HEK293 (cell line): ENCODE measurements at regions not wholly inside any gene's neighbourhood (a gene's known extent, or its start where the extent isn't known, plus 50 kb on each side); places are given as distances from the start of the nearest gene placed in this dataset.

Source experiments
- CTCF ChIP-seq: fragments of 450-650 bp; formaldehyde crosslinking; IDR thresholded peaks from 2 replicates; pipeline ENCODE4 v1.5.1; 2016; ENCODE audit warnings: missing biosample characterization, missing genetic modification characterization
- PRDM1 ChIP-seq: fragments of 450-650 bp; formaldehyde crosslinking; IDR thresholded peaks from 2 replicates; pipeline ENCODE4; 2016; ENCODE audit warnings: missing biosample characterization, missing genetic modification characterization
- TSHZ1 ChIP-seq: fragments of 450-650 bp; formaldehyde crosslinking; IDR thresholded peaks from 2 replicates; pipeline ENCODE4 v1.5.1; 2016; ENCODE audit warnings: missing biosample characterization, missing genetic modification characterization, borderline replicate concordance
- ZNF121 ChIP-seq: fragments of 450-650 bp; formaldehyde crosslinking; IDR thresholded peaks from 2 replicates; pipeline ENCODE4 v1.5.1; 2016; ENCODE audit warnings: missing biosample characterization, missing genetic modification characterization
- ZNF280D ChIP-seq: fragments of 450-650 bp; formaldehyde crosslinking; IDR thresholded peaks from 2 replicates; pipeline ENCODE4 v1.5.1; 2016; ENCODE audit warnings: missing biosample characterization, missing genetic modification characterization
- ZNF843 ChIP-seq: fragments of 450-650 bp; formaldehyde crosslinking; IDR thresholded peaks from 2 replicates; pipeline ENCODE4 v1.5.1; 2016; ENCODE audit warnings: missing biosample characterization, missing genetic modification characterization
- TF ChIP-seq, protein P1 (sequence below): fragments of 450-650 bp; formaldehyde crosslinking; IDR thresholded peaks from 2 replicates; pipeline ENCODE4 v1.5.1; 2016; ENCODE audit warnings: missing biosample characterization, missing genetic modification characterization
- TF ChIP-seq, protein P2 (sequence below): fragments of 450-650 bp; formaldehyde crosslinking; IDR thresholded peaks from 2 replicates; pipeline ENCODE4 v1.5.1; 2016; ENCODE audit warnings: missing biosample characterization, missing genetic modification characterization

DNA sequence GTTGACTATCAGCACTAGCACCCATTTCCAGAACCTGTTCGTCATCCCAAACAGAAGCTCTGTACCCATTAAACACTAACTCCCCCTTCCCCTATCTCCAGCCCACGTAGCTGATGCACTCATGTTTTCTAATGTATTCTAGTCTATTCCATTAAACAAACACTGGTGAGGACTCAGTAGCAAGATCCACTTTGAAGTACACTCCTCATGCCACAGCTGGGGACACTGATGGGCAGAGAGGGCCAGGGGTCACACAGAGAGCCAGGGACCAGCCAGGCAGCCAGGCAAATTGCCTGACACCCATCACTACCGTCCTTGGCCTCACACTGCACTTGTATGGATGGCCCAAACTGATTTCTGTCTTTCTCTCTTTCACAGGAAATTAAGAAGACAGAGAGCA is 269.9 kb upstream of the DIO3 start:
- TF ChIP-seq, protein P1, sequence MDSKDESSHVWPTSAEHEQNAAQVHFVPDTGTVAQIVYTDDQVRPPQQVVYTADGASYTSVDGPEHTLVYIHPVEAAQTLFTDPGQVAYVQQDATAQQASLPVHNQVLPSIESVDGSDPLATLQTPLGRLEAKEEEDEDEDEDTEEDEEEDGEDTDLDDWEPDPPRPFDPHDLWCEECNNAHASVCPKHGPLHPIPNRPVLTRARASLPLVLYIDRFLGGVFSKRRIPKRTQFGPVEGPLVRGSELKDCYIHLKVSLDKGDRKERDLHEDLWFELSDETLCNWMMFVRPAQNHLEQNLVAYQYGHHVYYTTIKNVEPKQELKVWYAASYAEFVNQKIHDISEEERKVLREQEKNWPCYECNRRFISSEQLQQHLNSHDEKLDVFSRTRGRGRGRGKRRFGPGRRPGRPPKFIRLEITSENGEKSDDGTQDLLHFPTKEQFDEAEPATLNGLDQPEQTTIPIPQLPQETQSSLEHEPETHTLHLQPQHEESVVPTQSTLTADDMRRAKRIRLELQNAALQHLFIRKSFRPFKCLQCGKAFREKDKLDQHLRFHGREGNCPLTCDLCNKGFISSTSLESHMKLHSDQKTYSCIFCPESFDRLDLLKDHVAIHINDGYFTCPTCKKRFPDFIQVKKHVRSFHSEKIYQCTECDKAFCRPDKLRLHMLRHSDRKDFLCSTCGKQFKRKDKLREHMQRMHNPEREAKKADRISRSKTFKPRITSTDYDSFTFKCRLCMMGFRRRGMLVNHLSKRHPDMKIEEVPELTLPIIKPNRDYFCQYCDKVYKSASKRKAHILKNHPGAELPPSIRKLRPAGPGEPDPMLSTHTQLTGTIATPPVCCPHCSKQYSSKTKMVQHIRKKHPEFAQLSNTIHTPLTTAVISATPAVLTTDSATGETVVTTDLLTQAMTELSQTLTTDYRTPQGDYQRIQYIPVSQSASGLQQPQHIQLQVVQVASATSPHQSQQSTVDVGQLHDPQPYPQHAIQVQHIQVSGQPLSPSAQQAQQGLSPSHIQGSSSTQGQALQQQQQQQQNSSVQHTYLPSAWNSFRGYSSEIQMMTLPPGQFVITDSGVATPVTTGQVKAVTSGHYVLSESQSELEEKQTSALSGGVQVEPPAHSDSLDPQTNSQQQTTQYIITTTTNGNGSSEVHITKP (tag by site-specific recombination) = no peak
- TF ChIP-seq CTCF (no peak), ZNF843 (tag by site-specific recombination) (no peak), TSHZ1 (tag by site-specific recombination) (no peak), ZNF121 (tag by site-specific recombination) (no peak), ZNF280D (tag by site-specific recombination) (no peak), PRDM1 (tag by site-specific recombination) (no peak)
- TF ChIP-seq, protein P2, sequence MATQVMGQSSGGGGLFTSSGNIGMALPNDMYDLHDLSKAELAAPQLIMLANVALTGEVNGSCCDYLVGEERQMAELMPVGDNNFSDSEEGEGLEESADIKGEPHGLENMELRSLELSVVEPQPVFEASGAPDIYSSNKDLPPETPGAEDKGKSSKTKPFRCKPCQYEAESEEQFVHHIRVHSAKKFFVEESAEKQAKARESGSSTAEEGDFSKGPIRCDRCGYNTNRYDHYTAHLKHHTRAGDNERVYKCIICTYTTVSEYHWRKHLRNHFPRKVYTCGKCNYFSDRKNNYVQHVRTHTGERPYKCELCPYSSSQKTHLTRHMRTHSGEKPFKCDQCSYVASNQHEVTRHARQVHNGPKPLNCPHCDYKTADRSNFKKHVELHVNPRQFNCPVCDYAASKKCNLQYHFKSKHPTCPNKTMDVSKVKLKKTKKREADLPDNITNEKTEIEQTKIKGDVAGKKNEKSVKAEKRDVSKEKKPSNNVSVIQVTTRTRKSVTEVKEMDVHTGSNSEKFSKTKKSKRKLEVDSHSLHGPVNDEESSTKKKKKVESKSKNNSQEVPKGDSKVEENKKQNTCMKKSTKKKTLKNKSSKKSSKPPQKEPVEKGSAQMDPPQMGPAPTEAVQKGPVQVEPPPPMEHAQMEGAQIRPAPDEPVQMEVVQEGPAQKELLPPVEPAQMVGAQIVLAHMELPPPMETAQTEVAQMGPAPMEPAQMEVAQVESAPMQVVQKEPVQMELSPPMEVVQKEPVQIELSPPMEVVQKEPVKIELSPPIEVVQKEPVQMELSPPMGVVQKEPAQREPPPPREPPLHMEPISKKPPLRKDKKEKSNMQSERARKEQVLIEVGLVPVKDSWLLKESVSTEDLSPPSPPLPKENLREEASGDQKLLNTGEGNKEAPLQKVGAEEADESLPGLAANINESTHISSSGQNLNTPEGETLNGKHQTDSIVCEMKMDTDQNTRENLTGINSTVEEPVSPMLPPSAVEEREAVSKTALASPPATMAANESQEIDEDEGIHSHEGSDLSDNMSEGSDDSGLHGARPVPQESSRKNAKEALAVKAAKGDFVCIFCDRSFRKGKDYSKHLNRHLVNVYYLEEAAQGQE (tag by site-specific recombination) = no peak
